ENCODE measurements at regions not wholly inside any gene's neighbourhood (a gene's known extent, or its start where the extent isn't known, plus 50 kb on each side); places are given as distances from the start of the nearest gene placed in this dataset.

DNA sequence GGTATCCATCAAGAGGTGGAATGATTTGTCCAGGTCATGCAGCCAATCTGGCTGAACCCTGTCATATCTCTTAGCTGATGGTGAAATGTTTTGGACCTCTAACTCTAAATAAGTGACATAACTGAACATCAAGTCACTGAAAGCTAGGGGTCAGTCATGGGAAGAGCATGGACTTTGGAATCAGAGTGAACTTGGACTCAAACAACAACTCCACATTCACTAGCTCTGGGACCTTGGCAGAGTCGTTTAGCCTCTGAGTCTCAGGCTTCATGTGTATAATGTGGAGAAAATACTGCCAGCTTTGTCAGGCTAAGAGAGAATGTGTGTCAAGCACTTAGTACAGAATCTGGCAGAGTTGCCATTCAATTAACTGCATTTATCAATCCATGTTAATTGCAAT lies 557.8 kb upstream of the CFAP20DC start:
- intact Hi-C loops (cut with micrococcal nuclease; ENCODE audit: unreplicated experiment), result no loop called here
- no peaks in the 10 kb centered on the region for H3K79me2 ChIP-seq (ENCODE audit: control insufficient read depth, insufficient read depth, low read length)
- no TSS peak for BruUV-seq (replicated peaks)
- SMC1A ChIA-PET (ENCODE audit: uncharacterized antibody, unreplicated experiment), result interaction anchor here (1.3 kb wide), 1 partner anchor 18 kb away, joined by 3 read pairs; no protein-coding TSS in a partner anchor
- no peaks in the 10 kb centered on the region for H3K4me1 ChIP-seq (ENCODE audit: control insufficient read depth, insufficient read depth, low read length)
- TF ChIP-seq BMI1 (IDR thresholded peaks at IDR 0.05; ENCODE audit: borderline replicate concordance) (no peak), KAT2A (conservative IDR thresholded peaks at IDR 0.05; ENCODE audit: control insufficient read depth, low read depth, low read length) (no peak), ZNF217 (IDR thresholded peaks at IDR 0.05) (no peak), ZBTB33 (IDR thresholded peaks at IDR 0.05) (no peak), ZNF207 (IDR thresholded peaks at IDR 0.05; ENCODE audit: borderline replicate concordance) (no peak), CBX5 (IDR thresholded peaks at IDR 0.05; ENCODE audit: low read depth) (no peak), GABPA (IDR thresholded peaks at IDR 0.05; ENCODE audit: low read depth) (no peak), CHD4 (IDR thresholded peaks at IDR 0.05) (no peak), RB1 (IDR thresholded peaks at IDR 0.05; ENCODE audit: borderline replicate concordance) (no peak), BACH1 (IDR thresholded peaks at IDR 0.05; ENCODE audit: borderline replicate concordance) (no peak), SMC3 (IDR thresholded peaks at IDR 0.05; ENCODE audit: borderline replicate concordance, low read length) (no peak), SIX5 (IDR thresholded peaks at IDR 0.05; ENCODE audit: low read depth, low read length, severe bottlenecking) (no peak), TBL1XR1 (IDR thresholded peaks at IDR 0.05; ENCODE audit: low read depth, low read length) (no peak), NKRF (conservative IDR thresholded peaks at IDR 0.05) (no peak)
- TF ChIP-seq, protein P1, sequence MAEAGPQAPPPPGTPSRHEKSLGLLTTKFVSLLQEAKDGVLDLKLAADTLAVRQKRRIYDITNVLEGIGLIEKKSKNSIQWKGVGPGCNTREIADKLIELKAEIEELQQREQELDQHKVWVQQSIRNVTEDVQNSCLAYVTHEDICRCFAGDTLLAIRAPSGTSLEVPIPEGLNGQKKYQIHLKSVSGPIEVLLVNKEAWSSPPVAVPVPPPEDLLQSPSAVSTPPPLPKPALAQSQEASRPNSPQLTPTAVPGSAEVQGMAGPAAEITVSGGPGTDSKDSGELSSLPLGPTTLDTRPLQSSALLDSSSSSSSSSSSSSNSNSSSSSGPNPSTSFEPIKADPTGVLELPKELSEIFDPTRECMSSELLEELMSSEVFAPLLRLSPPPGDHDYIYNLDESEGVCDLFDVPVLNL (IDR thresholded peaks at IDR 0.05; ENCODE audit: low read depth, low read length), result no peak
- H3K9me3 ChIP-seq (replicated peaks; ENCODE audit: control insufficient read depth, insufficient read depth, low read length), result no peaks in the 10 kb centered on the region
- RAD21 ChIA-PET (ENCODE audit: unreplicated experiment), result interaction anchor here (1.4 kb wide), 1 partner anchor 31 kb away, joined by 3 read pairs; no protein-coding TSS in a partner anchor
- H3K4me2 ChIP-seq (ENCODE audit: control insufficient read depth, insufficient read depth), result no peak overlapping the region
- no peaks in the 10 kb centered on the region for H3K36me3 ChIP-seq (ENCODE audit: control insufficient read depth in 2 of 2, insufficient read depth in 2 of 2, low read length in 1 of 2)
- in situ Hi-C loops (cut with MboI), result no loop called here
- WGBS (ENCODE audit: insufficient coverage, insufficient replicate concordance, low lambda C conversion rate, missing lambda C conversion rate), result 0% methylated on average over 1 of the region's 1 CpG
- DNase-seq (ENCODE audit: low read depth, low spot score), result no peak
- no peaks in the 10 kb centered on the region for H4K20me1 ChIP-seq (ENCODE audit: control insufficient read depth, insufficient read depth)
- H3K4me3 ChIP-seq, result no peak overlapping the region
- FAIRE-seq, result no peak
- POLR2A ChIA-PET, result no interaction called here
- H3K27me3 ChIP-seq (replicated peaks in 1 of 2; ENCODE audit: control insufficient read depth in 2 of 2, insufficient read depth in 2 of 2, low read length in 1 of 2), result no peaks in the 10 kb centered on the region
- CTCF ChIA-PET, result interaction anchor here (2.2 kb wide), 1 partner anchor 17 kb away, joined by 5 read pairs; no protein-coding TSS in a partner anchor
- H2AFZ ChIP-seq (ENCODE audit: control insufficient read depth, low read depth, low read length), result no peak overlapping the region
- ATAC-seq, result no peak
- H3K27ac ChIP-seq (ENCODE audit: control insufficient read depth, insufficient read depth), result no peak overlapping the region
- no peak overlapping the region for H3K9ac ChIP-seq (ENCODE audit: control insufficient read depth, insufficient read depth, low read length)
